NCI-H510A treated with DMSO at 0.1 percent for 48 hours (cell line): ENCODE measurements at regions not wholly inside any gene's neighbourhood (a gene's known extent, or its start where the extent isn't known, plus 50 kb on each side); places are given as distances from the start of the nearest gene placed in this dataset.

Experiments
- DNase-seq: peaks from one replicate; lab custom pipeline; 2025; lab: John Stamatoyannopoulos, UW

DNA sequence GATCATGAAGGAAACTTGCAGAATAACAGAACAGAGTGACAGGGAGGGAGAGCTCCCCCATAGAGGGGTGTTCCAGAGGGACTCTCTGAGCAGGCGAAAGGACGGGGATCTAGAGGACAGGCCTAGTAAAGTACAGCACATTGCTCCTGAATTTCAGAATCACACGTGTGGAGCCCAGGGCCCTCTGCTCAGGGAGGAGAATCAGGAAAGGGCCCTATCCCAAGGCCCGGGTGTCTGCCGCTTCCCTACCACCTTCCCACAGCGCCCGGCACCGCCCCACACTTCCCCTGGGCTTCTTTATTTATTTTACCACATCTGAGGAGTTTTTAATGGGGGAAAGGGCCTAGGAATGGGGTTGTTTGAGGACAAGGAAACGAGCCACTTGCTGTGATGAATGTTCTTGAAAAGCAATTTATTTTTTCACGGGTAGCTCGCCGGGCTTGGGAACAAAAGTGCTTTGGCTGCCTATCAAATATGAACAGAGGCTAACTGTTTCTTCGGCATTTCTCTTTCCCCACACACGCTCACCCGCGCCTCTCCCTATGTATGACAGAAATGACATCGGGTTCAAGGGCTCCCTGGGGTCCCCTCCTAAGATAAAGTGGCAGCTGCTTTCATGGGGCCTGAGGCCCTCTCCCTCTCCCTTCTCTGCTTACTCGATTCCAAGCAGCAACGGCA is 79.3 kb upstream of the GLI2 start:
- no peak for DNase-seq

DNA sequence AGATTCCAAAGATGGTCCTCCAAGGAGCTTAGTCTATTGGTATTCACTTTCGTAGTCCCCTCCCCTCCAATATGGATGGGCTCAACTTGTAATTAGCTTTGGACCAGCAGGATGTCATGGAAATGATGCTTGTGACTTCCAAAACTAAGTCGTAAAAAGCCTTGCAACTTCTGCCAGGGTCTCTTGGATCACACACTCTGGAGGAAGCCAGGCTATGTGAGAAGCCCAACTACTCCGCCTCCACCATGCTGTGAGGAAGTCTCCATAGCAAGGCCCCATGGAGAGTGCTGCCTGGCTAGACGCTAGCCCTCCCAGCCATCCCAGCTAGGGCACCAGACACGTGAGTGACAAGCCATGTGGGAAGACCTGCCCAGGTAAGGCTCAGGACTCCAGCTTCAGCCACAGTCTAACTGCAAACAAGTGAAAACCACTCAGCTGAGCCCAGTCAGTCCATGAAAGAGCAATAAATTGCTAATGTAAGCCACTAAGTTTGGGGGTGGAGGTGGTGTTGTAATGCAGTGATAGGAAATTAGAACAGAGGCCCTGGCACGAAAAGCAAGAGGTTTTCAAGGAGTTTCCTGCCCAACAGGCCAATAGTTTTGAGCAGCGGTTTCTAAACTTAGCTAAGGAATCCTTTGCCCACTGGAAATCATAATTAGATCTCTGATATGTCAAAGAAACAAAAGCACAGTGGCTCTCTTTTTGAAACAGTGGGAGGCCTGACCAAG is 77.5 kb upstream of the GLI2 start:
- no peak for DNase-seq

DNA sequence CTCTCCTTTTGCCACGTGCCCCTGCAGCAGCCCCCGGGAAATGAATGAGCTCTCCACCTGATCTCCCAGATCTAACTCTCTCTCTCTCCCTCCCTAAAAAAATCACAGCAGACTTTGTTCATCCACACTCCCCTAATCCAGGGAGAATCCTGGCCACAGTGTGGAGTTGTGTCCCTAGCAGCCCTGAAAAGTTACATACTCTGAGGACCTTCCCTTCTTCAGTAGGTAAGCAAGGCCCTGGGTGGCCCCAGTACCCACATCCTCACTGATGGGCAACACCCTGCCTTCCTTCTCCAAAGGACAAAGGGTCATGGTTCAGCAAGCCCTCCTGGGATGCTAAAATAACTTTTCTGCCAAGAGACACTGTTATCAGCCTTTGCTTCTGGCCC is 76.9 kb upstream of the GLI2 start:
- no peak for DNase-seq

DNA sequence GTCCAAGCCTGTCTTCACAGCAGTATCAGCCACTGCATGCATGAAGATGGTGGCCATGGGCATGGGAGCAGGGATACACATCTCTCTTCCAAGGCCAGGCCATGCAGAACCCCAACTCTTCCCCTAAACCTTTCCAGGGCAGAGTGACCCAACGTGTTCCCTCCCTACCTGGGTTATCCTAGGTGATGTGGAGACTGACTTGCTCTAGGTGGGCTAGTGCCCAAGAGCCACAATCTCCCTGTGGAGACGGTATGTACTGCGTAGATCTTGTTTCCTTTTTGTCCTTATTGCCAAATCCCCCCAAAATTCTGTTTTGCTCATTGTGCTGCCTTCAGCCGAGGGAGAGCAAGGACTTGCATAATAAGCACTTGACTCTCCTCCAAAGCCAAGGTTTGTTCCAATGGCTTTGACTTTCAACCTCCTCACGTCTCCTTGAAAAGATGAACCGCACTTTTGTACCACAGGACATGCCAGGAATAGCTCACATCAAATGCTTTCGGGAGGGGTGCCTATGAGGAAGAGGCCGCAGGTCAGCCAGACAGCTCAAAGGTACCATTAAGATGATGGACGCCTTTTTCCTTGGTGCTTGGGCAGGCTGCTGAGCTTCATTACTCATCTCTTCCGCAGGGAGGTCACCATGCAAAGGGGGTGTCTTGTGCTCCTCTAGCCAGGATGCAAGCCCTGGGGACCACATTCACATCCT is 76.2 kb upstream of the GLI2 start:
- DNase-seq, result no peak

DNA sequence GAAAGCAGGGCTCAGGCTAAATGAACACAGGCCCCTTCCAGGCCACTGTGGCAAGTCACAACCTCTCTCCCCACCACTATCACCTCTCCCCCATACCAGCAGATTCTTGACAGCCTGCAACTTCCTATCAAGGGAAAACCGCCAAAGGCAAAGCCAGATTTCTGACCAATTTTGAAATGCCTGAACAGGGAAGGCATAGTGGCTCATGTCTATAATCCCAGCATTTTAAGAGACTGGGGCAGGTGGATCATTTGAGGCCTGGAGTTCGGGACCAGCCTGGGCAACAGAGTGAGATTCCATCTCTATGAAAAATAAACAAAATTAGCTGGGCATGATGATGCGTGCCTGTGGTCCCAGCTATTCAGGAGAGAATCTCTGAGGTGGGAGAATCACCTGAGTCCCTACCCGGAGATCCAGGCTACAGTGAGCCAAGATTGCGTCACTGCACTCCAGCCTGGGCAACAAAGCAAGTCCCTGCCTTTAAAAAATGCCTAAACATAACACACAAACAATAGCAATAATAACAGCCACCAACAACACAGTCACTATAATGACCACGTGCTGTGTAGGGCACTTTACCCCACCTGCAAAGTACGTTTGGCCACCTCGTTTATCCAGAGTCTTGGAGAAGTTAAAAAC is 75.5 kb upstream of the GLI2 start:
- DNase-seq, result no peak

DNA sequence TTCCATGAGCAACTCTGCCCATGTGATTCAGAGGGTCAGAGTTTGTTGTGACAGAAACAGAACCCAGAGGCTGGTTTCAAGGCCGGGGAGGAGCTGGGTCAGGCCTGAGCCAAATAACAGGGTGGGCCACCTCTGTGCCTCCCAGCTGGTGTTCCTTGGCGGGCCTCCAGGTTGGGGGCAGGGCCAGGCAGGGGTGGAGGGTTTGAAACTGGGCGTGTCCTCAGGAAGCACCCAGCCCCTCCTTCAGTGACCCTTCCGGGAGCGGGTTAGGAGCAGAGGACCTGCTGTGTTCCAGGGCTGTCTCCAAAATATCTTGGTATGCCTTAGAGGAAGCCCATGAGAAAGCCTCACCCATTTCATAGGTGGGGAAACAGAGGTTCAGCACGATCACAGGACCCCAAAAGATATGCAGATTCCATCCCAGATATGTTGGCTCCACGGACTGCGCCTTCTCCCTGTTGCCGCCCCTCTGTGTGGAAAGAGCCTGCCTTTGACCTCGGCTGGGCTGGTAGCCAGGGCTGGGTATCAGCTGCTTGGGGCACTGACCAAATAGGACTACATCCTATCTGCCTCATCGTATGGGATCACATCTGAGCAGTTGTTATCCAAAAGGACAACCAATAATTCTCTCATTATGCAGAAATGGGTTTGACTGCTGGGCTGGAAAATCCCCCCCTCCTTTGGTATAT is 74.8 kb upstream of the GLI2 start:
- DNase-seq, result no peak

DNA sequence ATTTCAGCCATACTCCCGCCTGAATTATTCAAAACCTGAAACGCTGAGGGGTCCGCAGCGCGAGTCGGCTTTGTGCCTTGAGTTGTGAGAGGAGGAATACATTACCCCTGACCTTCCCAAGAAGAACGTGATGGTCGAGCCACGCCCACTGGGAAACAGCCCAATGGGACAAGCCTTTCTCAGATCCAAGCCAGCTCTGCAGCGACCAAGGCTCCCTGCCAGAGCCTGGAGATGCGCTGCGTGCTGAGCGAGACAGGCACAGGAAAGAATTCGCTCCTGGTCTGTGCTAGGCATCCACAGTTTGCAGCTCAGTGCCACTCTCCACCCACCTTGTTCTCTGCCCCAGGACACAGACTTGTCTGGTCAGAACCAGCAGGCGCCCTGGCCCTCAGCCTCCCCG is 74.1 kb upstream of the GLI2 start:
- DNase-seq, result no peak

DNA sequence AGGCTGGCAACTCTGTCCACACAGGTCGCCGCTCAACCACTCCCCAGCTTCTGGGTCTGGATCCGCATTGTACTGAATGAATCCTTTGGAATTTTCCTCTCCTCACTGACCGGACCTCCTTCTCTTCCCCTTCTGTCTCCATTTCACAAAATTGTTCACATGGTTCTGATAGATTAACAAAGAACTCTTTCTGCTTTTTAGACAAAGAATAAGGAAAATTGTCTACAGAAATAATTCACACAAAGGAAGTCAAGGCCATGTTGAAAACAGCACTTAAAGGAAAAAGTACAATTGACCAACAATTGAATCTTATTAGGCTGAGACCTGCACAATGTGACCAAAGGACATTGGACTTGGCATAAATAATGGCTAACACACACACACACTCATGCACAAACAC is 73.6 kb upstream of the GLI2 start:
- no peak for DNase-seq

DNA sequence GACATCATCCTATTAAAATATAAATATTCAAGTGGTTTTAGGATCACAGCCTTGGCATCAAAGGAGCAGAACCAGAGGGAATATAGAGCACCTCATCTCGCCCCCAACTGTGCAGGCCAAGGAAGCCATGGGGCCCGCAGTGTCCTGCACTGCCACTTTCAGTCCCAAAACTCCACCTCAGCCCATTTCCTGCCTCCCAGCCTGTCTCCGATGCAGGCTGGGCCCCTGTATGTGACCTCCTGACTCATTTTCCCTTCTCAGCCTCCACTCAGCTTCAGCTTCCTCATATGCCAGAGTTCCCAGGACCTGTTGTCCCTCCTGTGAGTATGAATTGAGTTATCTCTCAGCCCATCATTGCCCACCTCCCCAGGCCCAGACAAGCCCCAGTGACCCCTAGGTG is 72.9 kb upstream of the GLI2 start:
- no peak for DNase-seq

DNA sequence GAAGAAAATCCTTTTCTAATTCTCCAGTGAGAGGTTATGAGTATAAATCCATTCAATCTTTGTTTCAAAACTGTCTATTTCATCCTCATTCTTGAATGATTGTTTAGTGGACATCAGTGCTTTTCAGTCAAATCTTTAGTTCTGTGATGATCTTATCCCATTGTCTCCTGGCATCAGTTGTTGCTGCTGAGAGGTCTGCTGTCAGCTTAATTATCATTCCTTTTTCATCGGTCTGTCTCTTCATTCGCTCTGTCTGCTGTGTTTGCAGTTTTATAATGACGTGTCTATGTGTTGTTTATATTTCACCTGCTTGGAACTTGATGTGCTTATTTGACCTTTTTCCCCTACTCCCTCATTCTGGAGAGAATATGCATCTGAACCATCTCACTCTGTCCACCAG is 69.2 kb upstream of the GLI2 start:
- DNase-seq, result no peak

DNA sequence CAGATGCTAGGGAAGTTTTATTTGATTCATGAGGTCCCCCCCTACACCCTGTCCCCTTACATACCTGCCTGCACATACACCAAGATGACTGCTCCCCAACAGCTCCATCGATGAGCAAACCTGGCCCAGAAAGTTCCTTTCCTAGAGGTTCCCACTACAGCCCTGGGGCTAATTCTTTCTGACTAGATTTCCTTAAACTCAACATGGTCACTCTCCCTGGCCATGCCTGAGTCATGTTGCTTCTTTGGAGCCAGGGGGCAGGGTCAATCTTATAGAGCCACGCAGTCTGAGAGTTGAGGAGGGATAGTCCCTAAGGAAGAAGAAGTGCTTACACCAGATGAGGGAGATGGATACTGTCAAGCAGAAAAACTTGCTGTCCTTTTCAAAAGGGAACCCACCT is 67.7 kb upstream of the GLI2 start:
- DNase-seq, result no peak

DNA sequence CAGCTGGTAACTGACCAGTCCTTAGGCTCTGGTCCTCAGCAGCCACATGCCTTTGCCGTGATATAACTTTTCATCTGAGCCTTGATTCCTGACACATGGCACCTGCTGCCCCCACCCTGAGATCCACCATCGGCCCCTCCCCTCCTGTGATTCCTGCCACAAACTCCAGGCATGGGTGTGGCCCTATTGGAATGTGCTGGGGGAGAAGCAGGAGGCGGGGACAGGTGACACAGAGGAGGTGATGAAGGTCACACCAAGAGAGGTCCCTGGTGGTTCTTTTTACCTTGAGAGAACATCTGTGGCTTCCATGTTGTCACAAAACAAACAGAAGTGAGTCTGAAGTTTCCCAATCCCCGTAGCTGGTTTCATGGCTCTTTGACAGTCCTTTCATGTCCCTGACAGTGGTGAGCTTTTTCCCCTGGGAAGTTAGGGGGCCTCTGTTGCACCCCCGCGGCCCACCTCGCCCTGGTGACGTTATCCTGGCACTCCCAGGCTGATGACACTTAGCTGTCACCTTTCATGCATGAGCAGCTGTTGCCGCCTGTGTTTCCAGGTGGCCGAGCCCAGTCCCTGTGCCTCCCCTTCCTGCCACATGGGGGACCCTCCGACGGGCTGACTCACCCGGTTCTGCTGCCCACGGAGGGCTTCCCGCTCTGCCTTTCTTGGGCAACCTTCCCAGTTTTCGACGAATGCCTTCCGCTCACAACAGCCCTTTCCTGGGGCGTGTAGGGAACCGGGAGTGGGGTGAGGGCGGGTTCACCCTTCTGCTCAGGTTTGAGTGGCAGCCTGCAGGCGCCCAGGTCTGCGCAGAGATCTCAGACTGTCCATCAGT is 66.3 kb upstream of the GLI2 start:
- peak; percentile 47 for DNase-seq

DNA sequence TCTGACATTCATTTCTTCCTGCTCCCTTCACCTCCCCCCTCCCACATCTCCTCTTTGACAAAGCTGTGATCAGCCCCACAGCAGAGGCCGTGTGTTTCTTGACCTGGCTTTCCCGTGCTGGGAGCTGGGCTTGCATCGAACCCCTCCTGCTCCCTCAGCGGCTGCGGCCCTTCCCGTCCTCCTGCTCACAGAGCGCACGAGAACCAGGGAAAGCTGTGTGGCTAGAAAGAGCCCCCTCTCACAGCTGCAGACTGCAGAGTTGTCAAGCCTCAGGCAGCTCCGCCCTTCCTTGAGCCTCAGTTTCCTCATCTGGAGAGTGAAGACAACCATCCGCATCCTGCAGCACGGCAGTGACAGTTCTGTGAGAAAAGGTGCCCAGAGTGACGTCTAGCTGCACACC is 65.7 kb upstream of the GLI2 start:
- DNase-seq, result no peak

DNA sequence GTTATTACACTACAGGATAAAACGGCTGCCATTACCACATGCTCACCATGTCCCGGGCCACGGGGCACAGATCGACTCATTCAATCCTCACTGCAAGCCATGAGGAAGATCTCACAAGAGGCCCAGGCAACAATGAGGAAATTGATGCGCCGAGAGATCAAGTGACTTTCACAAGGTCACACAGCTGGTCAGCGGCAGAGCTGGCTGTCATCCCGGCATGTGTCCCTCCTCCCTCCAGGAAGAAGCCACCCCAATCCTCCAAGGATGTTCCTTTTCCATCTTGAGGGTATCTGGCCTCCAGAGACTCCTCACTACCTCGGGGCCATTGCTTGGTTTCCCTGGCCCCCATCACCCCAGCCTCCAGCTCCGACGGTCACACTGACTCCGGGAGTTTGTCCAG is 65.3 kb upstream of the GLI2 start:
- DNase-seq, result no peak

DNA sequence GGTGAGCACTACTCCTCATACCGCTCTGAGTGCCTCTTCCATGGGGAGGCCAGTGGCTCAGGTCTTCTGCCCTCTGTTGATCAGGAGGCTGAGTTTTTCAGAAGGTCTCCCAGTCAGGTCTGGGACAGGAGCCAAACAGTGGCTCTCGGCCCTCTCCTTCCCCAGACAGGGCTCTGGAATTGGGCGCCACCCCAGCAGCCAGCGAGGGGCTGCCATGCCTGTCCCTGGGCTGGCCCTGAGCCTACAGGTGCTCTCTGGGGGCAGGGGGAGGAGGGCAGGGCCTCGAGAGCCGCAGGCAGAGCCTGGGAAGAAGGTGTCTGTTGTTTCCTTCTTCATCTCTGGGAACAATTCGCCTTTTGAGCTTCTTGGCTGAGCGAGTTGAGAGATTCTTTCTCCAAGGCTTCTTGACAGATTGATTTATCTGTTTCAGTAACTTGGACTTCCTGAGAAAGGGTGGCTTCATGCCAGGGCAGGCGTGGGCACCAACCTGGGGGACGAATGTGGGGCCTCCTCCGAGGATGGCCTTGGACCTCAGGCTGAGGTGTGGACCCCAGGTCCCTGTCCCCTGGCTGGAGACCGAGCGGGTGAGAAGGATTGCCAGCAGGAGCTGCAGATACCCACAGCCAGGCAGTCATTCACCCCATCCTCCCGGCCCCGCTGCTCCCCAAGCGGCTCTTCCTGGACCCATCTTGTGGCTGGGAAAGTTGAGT is 64.7 kb upstream of the GLI2 start:
- DNase-seq, result no peak

DNA sequence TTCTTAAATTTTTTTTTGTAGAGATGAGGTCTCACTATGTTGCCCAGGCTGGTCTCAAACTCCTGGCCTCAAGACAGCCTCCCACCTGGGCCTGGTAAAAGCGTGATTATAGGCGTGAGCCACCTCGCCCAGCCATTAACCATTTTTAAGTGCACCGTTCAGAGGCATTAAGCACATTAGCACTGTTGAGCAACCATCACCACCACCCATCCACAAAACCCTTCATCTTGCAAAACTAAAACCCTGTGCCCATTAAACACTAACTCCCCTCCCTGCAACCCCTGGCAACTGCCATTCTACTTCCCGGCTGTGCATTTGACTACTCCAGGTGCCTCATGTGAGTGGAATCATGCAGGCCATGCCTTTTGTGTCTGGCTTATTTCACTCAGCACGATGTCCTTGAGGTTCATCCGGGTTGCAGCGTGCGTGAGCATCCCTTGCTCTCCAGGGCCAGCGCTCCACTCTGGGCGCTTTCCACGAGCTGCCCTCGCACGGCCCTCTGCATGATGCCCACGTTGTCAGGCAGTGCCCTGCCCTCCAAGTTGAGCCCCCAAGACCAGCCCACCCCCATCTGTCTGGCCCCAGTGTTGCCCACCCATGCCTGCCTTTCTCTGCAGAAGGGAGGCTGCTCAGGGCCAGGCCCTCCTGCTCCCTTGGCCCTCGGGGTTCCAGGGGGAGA is 63.0 kb upstream of the GLI2 start:
- DNase-seq, result no peak

DNA sequence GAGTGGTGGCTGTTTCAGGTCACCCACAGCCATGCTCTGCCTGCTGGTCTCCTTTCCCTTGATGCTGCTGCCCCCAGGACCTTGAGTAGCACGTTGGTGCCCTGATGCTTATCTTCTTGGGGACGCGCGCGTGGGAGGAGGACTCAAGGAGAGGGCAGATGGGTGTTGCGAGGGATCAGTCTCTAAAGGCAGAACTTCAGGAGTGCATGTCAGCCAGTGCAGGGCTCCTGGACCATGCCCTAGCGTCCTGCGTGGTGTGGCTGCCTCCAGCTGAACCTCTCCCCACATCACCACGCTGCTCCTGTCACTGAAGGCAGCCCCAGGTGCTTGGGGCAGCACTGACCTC is 62.5 kb upstream of the GLI2 start:
- no peak for DNase-seq

DNA sequence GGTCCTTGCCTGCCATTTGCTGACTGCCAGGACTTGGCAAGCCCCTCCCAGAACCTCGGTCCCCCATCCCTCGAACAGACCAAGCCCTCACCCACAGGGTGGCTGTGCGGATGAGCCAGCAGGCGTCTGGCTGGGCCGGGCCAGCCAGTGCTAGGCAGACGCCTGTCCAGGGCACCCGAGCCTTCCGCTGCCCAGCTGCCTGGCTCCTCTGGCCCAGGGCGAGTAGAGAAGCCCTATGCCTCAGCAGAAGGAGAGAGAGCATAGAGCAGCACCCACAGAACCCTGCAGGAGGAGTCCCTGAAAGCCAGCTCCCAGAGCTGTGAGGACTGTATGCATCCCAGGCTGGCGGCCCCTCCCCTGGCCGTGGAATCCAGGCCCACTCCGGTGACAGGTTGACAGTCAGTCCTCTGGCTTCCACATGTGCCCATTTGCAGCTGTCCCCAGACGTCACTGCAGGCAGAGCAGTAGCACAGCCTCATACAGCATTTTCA is 62.1 kb upstream of the GLI2 start:
- no peak for DNase-seq

DNA sequence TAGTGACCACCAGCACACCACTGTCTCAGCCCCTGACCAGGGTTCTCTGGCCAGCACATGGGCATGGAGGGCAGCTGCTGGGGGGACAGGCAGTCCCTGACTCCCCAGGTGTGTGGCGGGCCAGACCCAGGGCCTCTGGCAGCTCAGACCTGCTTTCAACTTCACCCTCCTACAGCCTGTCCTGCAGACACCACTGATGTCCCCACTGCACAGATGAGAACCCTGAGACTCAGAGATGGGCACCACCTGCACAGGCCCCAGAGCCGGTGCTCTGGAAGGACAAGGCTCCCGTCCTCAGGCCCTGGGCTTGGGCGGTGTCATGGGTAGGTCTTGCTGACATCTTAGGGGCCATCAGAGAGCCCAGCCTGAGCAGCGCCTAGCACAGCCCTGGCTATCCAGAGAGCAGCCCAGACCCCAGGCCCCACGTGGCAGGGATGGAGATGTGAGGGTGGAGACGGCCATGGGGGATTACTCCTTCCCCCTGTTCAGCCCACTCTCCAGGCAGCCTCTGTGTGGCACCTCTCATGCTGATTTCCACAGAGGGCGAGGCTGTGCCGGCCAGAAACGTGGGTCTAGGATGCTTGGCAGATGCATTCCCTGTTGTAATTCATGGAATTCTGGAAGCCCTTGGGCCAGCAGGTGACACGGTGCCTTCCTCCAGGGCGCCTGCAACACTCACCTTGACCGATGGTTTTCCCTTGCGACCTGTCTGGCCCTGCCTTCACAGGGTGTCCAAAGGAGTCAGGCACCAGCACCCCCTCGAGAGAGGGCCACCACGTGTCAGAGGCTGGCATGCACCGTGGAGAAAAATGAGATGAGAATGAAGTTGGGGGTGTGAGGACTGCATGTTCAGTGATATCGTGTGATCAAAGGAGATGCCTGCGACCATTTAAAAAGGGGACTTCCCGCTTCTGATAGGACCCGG is 61.2 kb upstream of the GLI2 start:
- DNase-seq, result no peak
